Ecto neural progenitor cell (in vitro differentiated cells): ENCODE measurements at regions not wholly inside any gene's neighbourhood (a gene's known extent, or its start where the extent isn't known, plus 50 kb on each side); places are given as distances from the start of the nearest gene placed in this dataset.
"Not testable (repeated sequence)": the region's sequence is repeated elsewhere in the genome, so short reads cannot be mapped to it uniquely, and the experiment has no call there.

Source experiments
- DNase-seq: peaks from one replicate; pipeline ENCODE4 v3.0.0-alpha.2; 2018; ENCODE audit warnings: low spot score

GRCh38 chr12:88889326-88890110 lies 309.2 kb upstream of the KITLG start:
- no peak for DNase-seq

DNA sequence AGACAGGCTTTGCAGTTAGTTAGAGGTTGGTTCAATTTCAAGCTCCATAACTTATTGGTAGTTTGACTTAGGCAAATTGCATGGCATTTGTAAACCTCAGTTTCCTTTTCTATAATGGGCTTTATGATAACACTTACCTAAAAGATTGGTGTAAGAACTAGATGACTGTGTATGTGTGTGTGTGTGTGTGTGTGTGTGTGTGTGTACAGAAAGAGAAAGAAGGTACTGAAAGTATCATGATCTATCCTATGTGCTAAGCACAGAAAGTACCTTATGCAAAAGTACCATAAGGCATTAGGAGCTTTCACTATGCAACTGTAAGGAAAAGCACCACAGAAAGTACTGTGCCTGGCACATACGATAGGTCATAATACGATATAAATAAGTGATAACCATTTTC lies 304.3 kb upstream of the KITLG start:
- no peak for DNase-seq

- no peak for DNase-seq
These were observed 302.4 kb upstream of the KITLG start for GRCh38 chr12:88882662-88883061.

GRCh38 chr12:88880051-88880450 lies 299.8 kb upstream of the KITLG start:
- DNase-seq = no peak

- no peak for DNase-seq
These were observed 298.0 kb upstream of the KITLG start for GRCh38 chr12:88878295-88878694.

DNA sequence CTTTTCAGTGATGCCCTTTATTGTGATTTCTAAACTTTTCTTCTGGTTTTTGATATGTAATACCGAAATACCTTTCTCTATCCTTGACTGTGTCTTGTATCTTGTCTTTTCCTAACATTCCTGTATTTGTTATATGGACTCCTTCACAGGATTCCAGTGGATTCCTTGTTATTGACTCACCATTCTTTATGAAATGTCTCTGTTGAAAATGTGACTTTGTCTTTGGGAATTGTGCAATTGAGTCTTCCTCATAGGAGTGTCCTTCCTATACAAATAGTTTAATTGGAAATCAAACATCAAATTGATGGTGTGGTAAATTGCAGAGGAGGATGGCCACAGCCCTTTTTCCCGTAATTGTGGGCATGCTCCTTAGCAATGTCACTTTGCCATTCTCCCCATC lies 296.6 kb upstream of the KITLG start:
- no peak for DNase-seq

- no peak for DNase-seq
These were observed 289.9 kb upstream of the KITLG start for GRCh38 chr12:88870000-88870737.

GRCh38 chr12:88868050-88868449 lies 287.8 kb upstream of the KITLG start:
- no peak for DNase-seq

DNA sequence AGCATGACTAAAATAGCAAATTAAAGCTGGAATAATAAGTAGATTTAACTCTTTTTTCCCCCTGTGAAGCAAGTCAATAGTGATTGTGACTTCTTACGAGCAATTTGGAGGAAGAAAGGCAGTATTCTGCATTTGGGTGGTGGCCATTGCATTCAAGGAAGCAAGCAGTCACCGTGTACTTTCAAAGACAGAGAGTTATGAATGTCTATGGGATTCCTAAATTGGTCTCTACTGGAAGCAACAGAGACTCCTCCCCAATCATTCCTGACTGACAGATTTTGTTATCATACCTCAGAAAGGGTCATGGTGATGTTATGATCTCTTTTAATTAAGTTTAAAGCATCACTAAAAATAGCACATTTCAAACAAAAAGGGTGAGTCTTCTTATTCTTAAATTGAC lies 287.2 kb upstream of the KITLG start:
- no peak for DNase-seq

GRCh38 chr12:88866881-88867280 lies 286.6 kb upstream of the KITLG start:
- no peak for DNase-seq

DNA sequence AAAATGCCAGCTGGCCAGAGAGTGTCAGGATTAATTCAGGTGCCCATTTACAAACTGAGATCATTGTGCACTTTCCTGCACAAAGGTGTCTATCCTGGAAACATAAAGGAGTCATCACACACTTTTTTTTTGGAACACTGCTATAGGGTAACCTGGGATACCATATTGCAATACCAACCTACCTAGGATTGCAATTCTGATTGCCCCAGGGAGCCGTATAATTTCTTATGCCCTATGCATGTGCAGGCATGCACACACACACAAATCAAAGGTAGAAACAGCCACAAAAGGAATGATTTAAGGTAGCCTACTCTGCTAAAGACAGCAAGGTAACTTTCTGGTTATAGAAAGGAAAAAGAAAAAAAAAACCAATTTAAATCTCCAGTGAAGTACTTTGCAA lies 285.3 kb upstream of the KITLG start:
- no peak for DNase-seq

- DNase-seq = no peak
These were observed 280.6 kb upstream of the KITLG start for GRCh38 chr12:88860851-88861250.

GRCh38 chr12:88856201-88856600 lies 275.9 kb upstream of the KITLG start:
- DNase-seq = no peak

GRCh38 chr12:88855301-88855700 lies 275.0 kb upstream of the KITLG start:
- no peak for DNase-seq

- DNase-seq = no peak
These were observed 274.0 kb upstream of the KITLG start for GRCh38 chr12:88854260-88854659.

DNA sequence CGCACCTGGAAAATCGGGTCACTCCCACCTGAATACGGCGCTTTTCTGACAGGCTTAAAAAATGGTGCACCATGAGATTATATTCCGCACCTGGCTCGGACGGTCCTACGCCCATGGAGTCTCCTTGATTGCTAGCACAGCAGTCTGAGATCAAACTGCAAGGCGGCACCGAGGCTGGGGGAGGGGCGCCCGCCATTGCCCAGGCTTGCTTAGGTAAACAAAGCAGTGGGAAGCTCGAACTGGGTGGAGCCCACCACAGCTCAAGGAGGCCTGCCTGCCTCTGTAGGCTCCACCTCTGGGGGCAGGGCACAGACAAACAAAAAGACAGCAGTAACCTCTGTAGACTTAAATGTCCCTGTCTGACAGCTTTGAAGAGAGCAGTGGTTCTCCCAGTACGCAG lies 267.0 kb upstream of the KITLG start:
- not testable (repeated sequence) for DNase-seq

- no peak for DNase-seq
These were observed 264.2 kb upstream of the KITLG start for GRCh38 chr12:88844426-88844825.

DNA sequence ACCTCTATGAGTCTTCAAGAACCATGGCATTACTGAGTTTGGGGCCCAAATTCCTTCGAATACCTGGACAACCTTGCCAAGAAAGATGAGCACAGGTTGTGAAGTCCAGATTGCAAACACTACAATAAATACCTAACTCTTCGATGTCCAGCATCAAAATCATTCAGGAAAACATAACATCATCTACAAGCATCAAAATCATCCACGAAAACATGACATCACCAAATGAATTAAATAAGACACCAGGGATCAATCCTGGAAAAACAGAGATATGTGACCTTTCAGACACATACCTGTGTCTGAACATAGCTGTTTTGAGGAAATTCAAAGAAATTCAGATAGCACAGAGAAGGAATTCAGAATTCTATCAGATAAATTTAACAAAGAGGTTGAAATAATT lies 262.0 kb upstream of the KITLG start:
- DNase-seq = no peak

- no peak for DNase-seq
These were observed 259.2 kb upstream of the KITLG start for GRCh38 chr12:88839486-88839885.

GRCh38 chr12:88836156-88836555 lies 255.9 kb upstream of the KITLG start:
- no peak for DNase-seq

DNA sequence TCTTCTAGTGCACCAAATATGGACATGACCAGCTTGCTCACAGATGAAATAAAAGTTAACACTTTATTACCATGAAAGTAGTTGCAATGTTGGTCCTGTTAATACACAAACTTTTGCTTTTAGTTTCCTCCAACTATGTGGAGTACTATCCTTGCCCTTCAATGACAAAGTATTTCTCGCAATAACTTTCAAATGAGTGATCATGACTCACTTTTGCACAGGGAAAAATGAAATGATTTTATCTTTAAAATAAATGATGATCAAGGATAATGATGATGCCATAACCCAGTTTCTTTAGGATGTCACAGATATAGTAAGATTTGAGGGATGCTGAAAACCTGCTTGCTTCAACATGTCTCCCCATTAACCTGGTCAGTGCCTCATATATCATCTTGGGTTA lies 254.0 kb upstream of the KITLG start:
- DNase-seq = no peak

DNA sequence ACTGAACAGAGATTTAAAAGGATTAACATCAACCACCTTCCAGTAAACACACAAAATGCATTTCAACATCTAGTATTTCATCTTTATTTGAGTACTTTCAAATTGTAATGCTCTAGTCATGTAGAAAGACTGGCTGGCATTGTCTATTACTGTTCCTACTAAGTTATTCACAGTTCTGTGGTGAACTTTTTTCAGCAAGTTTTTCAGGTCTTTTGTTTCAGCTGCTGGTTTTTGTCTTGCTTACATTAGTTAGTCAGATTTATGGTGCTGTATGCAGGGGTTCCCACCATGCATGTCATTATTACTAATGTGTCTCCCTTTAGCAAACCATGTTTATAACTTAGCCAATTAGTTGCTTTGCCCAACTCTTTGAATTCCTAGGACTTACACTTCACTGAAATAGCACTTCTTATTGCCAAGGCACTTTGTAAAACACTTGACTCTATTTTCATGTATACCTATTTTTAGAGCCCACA lies 253.4 kb upstream of the KITLG start:
- no peak for DNase-seq

DNA sequence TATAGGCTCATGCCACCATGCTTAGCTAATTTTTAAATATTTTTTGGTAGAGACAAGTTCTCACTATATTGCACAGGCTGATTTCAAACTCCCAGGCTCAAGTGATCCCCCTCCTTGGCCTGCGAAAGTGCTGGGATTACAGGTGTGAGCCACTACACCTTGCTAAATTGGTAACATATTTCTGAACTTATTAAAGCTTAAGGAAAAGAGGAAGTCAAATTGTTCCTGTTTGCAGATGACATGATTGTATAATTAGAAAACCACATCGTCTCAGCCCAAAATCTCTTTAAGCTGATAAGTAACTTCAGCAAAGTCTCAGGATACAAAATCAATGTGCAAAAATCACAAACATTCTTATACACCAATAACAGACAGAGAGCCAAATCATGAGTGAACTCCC lies 248.3 kb upstream of the KITLG start:
- DNase-seq = not testable (repeated sequence)

GRCh38 chr12:88820012-88820411 lies 239.7 kb upstream of the KITLG start:
- DNase-seq = no peak
